ENCODE measurements at regions not wholly inside any gene's neighbourhood (a gene's known extent, or its start where the extent isn't known, plus 50 kb on each side); places are given as distances from the start of the nearest gene placed in this dataset.
A peak's percentile ranks its signal among the peaks of the same experiment; 100 is the strongest.

DNA sequence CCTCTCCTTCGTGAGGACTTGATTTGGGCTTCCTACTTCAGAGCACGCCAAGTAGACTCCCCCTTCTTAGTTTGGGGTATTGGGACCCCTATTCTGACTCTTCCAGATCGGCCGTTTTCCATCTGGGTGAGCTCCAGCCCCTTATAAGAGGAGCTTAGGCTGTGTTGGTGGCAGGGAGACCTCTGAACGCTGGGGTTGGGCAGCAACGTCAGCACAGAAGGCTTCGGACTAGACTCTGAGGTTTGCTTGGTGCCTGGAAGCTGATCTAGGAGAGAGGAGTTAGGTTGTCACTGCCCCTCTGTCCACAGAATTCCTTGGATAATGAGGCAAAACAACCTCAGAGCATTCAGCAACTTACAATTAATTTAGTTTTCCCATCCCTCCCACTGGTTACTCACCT, 99.2 kb upstream of the RTL1 start:
- no peak overlapping the region for H3K27ac ChIP-seq
- no peak for TF ChIP-seq ZFX (IDR thresholded peaks at IDR 0.05)
- TF ChIP-seq, protein P1, sequence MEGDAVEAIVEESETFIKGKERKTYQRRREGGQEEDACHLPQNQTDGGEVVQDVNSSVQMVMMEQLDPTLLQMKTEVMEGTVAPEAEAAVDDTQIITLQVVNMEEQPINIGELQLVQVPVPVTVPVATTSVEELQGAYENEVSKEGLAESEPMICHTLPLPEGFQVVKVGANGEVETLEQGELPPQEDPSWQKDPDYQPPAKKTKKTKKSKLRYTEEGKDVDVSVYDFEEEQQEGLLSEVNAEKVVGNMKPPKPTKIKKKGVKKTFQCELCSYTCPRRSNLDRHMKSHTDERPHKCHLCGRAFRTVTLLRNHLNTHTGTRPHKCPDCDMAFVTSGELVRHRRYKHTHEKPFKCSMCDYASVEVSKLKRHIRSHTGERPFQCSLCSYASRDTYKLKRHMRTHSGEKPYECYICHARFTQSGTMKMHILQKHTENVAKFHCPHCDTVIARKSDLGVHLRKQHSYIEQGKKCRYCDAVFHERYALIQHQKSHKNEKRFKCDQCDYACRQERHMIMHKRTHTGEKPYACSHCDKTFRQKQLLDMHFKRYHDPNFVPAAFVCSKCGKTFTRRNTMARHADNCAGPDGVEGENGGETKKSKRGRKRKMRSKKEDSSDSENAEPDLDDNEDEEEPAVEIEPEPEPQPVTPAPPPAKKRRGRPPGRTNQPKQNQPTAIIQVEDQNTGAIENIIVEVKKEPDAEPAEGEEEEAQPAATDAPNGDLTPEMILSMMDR (conservative IDR thresholded peaks at IDR 0.05) = no peak

DNA sequence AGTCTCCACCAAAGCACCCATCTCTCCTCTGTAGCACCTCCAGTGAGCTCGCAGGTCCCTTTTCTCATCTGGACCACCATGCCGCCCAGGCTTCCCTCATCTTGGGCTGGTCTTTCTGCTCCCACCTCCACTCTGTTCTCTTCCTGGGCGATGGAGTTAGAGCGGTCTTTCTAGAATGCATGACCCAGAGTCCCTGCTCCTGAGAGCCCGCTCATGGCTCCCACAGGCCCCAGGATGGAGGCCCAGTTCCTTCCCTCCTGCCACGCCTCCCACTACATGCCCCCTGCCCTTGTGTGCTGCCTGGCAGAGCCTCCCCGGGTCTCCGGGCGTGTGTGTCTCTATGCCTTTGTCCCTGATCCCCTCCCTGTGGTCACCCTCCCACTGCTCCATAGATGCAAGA, 100.7 kb upstream of the RTL1 start:
- H3K27ac ChIP-seq = no peak overlapping the region
- TF ChIP-seq, protein P1 (conservative IDR thresholded peaks at IDR 0.05) = no peak

DNA sequence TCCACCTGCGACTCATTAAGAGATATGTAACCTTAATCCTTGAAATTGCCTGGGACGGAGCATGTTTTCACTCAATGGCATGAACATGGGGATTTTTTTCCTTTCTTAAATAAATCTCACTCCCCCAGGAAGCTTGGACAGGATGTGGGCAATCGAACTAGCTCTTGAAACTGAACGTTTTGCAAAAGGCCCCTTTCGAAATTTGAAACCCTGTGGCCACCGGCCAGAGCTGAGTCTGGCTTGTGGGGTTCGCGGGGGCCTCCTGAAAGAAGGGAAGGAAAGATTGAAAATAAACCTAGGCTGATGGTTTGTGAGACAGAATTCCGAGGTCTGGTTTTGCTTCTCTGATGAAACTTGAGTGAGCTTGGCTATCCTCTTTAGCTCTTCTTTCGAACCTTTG, 101.4 kb upstream of the RTL1 start:
- TF ChIP-seq, protein P1 (conservative IDR thresholded peaks at IDR 0.05) = no peak
- TF ChIP-seq ZFX (IDR thresholded peaks at IDR 0.05) = no peak
- H3K27ac ChIP-seq = peak overlapping the region; percentile 9; the same call in 1 of the 2 replicates

DNA sequence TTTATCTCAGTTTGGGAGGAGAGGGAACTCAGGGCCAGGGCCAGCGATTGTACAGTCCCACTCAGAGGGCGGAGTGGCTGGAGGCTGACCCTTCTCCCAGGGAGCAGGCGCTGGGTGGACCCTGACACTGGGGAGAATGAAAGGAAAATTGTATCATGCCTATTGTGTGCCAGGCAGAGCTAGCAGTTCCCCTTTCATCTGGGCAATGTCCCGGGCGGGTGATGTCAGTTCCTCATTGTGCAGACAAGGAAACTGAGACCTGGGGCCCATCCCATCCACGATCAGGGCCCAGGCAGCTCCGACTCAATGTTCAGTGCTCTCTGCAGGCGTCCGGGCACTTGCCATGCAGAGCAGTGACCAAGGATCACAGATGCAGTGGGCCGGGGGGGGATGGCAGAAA, 101.9 kb upstream of the RTL1 start:
- TF ChIP-seq, protein P1 (conservative IDR thresholded peaks at IDR 0.05) = no peak
- TF ChIP-seq ZFX (IDR thresholded peaks at IDR 0.05) = no peak
- peak overlapping the region; percentile 9; the same call in 1 of the 2 replicates for H3K27ac ChIP-seq

DNA sequence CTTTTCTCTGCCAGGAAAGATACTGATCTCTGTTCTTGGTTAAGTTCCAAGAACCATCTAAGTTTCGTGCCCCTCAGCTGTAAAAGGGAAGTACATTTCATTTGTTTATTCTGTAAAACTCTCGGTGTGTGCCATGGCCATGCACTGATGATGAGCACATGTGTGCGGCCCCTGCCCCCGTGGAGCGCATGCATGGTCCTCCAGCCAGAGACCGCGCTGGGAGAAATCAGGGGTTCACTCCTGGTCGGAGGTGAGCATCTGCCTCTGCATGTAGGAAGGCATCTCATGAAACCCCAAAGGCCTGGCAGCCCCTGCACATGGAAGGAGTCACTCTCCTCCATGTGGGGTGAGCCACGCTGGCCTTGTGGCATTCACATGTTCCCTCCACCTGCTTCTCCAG, 102.5 kb upstream of the RTL1 start:
- peak overlapping the region; percentile 9; the same call in 1 of the 2 replicates for H3K27ac ChIP-seq

DNA sequence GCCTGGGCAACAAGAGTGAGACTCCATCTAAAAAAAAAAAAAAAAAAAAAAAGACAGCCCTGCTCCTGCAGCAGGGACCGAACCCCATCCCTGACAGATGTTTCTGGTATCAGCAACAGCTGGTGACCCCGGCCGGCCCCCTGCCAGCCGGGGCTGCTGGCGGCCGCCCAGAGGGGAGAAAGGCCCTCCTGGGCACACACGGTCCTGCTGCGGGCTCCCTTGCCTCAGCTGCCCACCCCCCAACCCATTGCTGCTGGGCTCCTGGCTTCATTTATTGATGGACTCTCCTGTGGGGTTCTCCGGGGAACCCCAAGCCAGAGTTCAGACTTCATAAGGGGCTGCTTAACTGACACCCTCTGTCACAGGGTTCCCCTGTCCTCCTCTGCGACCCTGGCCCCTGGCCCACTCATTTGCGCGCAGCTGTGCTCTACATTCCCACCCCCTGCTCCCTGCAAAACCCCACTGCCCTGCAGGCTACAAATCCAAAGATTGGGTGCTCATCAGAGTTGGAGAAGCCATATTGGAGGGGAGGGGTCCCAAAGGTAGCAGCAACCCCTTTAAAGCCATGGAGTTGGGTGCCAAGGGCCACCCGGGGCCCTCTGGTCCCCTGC, 103.6 kb upstream of the RTL1 start:
- H3K27ac ChIP-seq = no peak overlapping the region
- TF ChIP-seq, protein P1 (conservative IDR thresholded peaks at IDR 0.05) = no peak
- no peak for TF ChIP-seq ZFX (IDR thresholded peaks at IDR 0.05)

More for the DNA sequence above, 102.5 kb upstream of the RTL1 start:
- TF ChIP-seq, protein P1 (conservative IDR thresholded peaks at IDR 0.05) = no peak
- no peak for TF ChIP-seq ZFX (IDR thresholded peaks at IDR 0.05)

DNA sequence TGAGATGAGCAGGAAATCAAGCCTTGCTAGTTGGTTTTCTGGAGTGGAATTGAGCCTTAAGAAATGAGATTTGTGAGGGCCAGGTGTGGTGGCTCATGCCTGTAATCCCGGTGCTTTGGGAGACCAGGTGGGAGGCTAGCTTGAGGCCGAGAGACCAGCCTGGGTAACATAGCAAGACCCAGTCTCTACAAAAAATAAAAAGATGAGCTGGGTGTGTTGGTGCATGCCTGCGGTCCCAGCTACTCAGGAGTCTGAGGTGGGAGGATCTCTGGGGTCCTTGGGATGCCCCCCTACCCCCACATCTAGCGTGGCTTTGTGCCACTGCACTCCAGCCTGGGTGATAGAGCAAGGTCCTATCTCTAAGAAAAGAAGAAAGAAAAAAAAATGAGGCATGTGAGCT, 104.2 kb upstream of the RTL1 start:
- TF ChIP-seq, protein P1 (conservative IDR thresholded peaks at IDR 0.05) = no peak
- no peak for TF ChIP-seq ZFX (IDR thresholded peaks at IDR 0.05)
- H3K27ac ChIP-seq = no peak overlapping the region
